ENCODE measurements at regions not wholly inside any gene's neighbourhood (a gene's known extent, or its start where the extent isn't known, plus 50 kb on each side); places are given as distances from the start of the nearest gene placed in this dataset.
"Not testable (repeated sequence)": the region's sequence is repeated elsewhere in the genome, so short reads cannot be mapped to it uniquely, and the experiment has no call there.

DNA sequence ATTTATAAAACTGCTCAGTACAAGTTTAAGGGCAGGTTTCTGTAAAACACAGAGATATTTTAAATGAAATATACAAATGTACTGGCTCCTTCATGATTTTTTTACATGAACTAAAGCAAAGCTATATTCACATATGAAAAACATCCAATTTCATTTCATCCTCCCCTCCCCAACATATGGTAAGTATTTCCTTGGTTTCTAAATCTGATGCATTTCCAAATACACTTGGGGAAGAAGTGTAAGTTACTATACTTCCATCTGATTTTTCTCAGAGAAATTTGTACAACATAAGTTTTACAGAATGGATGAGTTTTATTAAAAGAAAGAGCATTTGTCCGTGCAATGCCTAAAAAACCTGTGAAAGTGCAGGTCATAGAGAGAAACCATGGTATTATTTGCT, 109.0 kb upstream of the POMZP3 start:
- not testable (repeated sequence) for TF ChIP-seq POLR2AphosphoS5 (IDR thresholded peaks at IDR 0.05); POLR2A (IDR thresholded peaks at IDR 0.05); EP300 (IDR thresholded peaks at IDR 0.05; ENCODE audit: low read depth)
- TF ChIP-seq, protein P1, sequence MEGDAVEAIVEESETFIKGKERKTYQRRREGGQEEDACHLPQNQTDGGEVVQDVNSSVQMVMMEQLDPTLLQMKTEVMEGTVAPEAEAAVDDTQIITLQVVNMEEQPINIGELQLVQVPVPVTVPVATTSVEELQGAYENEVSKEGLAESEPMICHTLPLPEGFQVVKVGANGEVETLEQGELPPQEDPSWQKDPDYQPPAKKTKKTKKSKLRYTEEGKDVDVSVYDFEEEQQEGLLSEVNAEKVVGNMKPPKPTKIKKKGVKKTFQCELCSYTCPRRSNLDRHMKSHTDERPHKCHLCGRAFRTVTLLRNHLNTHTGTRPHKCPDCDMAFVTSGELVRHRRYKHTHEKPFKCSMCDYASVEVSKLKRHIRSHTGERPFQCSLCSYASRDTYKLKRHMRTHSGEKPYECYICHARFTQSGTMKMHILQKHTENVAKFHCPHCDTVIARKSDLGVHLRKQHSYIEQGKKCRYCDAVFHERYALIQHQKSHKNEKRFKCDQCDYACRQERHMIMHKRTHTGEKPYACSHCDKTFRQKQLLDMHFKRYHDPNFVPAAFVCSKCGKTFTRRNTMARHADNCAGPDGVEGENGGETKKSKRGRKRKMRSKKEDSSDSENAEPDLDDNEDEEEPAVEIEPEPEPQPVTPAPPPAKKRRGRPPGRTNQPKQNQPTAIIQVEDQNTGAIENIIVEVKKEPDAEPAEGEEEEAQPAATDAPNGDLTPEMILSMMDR (IDR thresholded peaks at IDR 0.05), result not testable (repeated sequence)
